Calu3 (cell line): ENCODE measurements at regions not wholly inside any gene's neighbourhood (a gene's known extent, or its start where the extent isn't known, plus 50 kb on each side); places are given as distances from the start of the nearest gene placed in this dataset.

Experiments
- BruUV-seq: library from RNA; stranded (reverse); fragments of 400-500 nt; replicated peaks from 2 replicates; lab custom pipeline; 2021; lab: Mats Ljungman, UMichigan
- CTCF ChIA-PET: fragments of 300-600 bp; sonication (Branson Sonifier 250); formaldehyde crosslinking; loops from one replicate; lab custom pipeline; 2022; ENCODE audit warnings: antibody characterized with exemption; lab: Charles Lee
- DNase-seq: peaks from one replicate; pipeline ENCODE4 v3.0.0; 2022
- H3K27ac Mint-ChIP-seq: one replicate; pipeline ENCODE4 v1.8.0; 2022; ENCODE audit warnings: mixed read lengths; ENCODE audit not compliant: unreplicated experiment
- H3K27me3 Mint-ChIP-seq: one replicate; pipeline ENCODE4 v1.8.0; 2022; ENCODE audit warnings: mixed read lengths; ENCODE audit not compliant: unreplicated experiment
- H3K36me3 Mint-ChIP-seq: one replicate; pipeline ENCODE4 v1.8.0; 2022; ENCODE audit warnings: mild to moderate bottlenecking, moderate library complexity, mixed read lengths; ENCODE audit not compliant: insufficient read depth, unreplicated experiment
- H3K4me1 Mint-ChIP-seq: one replicate; pipeline ENCODE4 v1.8.0; 2022; ENCODE audit warnings: mild to moderate bottlenecking, low read depth, mixed read lengths; ENCODE audit not compliant: unreplicated experiment
- H3K4me3 Mint-ChIP-seq: one replicate; pipeline ENCODE4 v1.8.0; 2022; ENCODE audit warnings: mild to moderate bottlenecking, low read depth, moderate library complexity, mixed read lengths; ENCODE audit not compliant: unreplicated experiment
- H3K9me3 Mint-ChIP-seq: one replicate; pipeline ENCODE4 v1.8.0; 2022; ENCODE audit warnings: low read depth, mixed read lengths; ENCODE audit not compliant: unreplicated experiment
- intact Hi-C: fragments of 100-400 bp; cut with micrococcal nuclease; formaldehyde crosslinking; loops from one replicate; pipeline ENCODE4 v1.10.0; 2022; ENCODE audit not compliant: unreplicated experiment
- TF ChIP-seq, protein P1 (sequence below): fragments of 200-600 bp; IDR thresholded peaks from one replicate; pipeline ENCODE4 v1.8.0; 2022; ENCODE audit warnings: antibody characterized with exemption; ENCODE audit not compliant: unreplicated experiment

DNA sequence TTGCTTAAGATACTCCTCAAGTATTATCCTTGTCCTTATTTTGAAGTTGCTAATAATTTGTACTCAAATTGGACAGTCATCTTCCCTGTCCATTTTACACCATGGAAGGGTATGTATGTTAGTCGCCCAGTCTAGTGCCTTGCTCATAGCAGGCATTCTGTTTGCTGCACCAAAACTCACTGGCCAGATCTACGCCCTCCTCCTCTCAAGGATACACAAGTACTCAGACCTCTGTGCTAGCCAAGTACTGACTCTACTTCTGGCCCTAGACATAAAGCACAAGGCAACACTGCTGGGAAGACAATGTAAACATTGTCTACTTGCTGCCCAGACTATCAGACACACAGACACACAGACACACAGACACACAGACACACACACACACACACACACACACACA, 57.7 kb downstream of the DNAAF9 start:
- no peaks in the 10 kb centered on the region for H3K4me1 Mint-ChIP-seq
- H3K9me3 Mint-ChIP-seq: no peaks in the 10 kb centered on the region
- no peaks in the 10 kb centered on the region for H3K27me3 Mint-ChIP-seq
- CTCF ChIA-PET: no interaction called here
- intact Hi-C loops: loop anchor here (10.0 kb wide), 1 partner anchor 195 kb away; no protein-coding TSS in a partner anchor
- DNase-seq: no peak
- TF ChIP-seq, protein P1, sequence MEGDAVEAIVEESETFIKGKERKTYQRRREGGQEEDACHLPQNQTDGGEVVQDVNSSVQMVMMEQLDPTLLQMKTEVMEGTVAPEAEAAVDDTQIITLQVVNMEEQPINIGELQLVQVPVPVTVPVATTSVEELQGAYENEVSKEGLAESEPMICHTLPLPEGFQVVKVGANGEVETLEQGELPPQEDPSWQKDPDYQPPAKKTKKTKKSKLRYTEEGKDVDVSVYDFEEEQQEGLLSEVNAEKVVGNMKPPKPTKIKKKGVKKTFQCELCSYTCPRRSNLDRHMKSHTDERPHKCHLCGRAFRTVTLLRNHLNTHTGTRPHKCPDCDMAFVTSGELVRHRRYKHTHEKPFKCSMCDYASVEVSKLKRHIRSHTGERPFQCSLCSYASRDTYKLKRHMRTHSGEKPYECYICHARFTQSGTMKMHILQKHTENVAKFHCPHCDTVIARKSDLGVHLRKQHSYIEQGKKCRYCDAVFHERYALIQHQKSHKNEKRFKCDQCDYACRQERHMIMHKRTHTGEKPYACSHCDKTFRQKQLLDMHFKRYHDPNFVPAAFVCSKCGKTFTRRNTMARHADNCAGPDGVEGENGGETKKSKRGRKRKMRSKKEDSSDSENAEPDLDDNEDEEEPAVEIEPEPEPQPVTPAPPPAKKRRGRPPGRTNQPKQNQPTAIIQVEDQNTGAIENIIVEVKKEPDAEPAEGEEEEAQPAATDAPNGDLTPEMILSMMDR: no peak
- H3K27ac Mint-ChIP-seq: no peak overlapping the region
- no TSS peak for BruUV-seq
- H3K4me3 Mint-ChIP-seq: no peak overlapping the region
- peaks cover 9% of the 10 kb centered on the region for H3K36me3 Mint-ChIP-seq

GRCh38 chr20:3342766-3343165, 64.7 kb downstream of the DNAAF9 start:
- no peaks in the 10 kb centered on the region for H3K9me3 Mint-ChIP-seq
- no peak overlapping the region for H3K4me3 Mint-ChIP-seq
- H3K27ac Mint-ChIP-seq: no peak overlapping the region
- no TSS peak for BruUV-seq
- CTCF ChIA-PET: no interaction called here
- H3K4me1 Mint-ChIP-seq: no peaks in the 10 kb centered on the region
- intact Hi-C loops: no loop called here
- TF ChIP-seq, protein P1: no peak
- H3K27me3 Mint-ChIP-seq: no peaks in the 10 kb centered on the region
- DNase-seq: no peak
- peaks cover 12% of the 10 kb centered on the region for H3K36me3 Mint-ChIP-seq

- Mint-ChIP-seq H3K4me3 (no peak overlapping the region), H3K9me3 (no peaks in the 10 kb centered on the region), H3K4me1 (no peaks in the 10 kb centered on the region), H3K27me3 (no peaks in the 10 kb centered on the region), H3K27ac (no peak overlapping the region), H3K36me3 (peaks cover 4% of the 10 kb centered on the region)
- CTCF ChIA-PET: no interaction called here
- TF ChIP-seq, protein P1: no peak
- no TSS peak for BruUV-seq
- DNase-seq: no peak
- intact Hi-C loops: no loop called here
These were observed 67.0 kb downstream of the DNAAF9 start for GRCh38 chr20:3340443-3340842.

- H3K9me3 Mint-ChIP-seq: no peaks in the 10 kb centered on the region
- no peaks in the 10 kb centered on the region for H3K4me1 Mint-ChIP-seq
- peaks cover 4% of the 10 kb centered on the region for H3K36me3 Mint-ChIP-seq
- TF ChIP-seq, protein P1: no peak
- no peak overlapping the region for H3K27ac Mint-ChIP-seq
- no peak for DNase-seq
- BruUV-seq: no TSS peak
- intact Hi-C loops: no loop called here
- CTCF ChIA-PET: no interaction called here
- no peaks in the 10 kb centered on the region for H3K27me3 Mint-ChIP-seq
- H3K4me3 Mint-ChIP-seq: no peak overlapping the region
These were observed 67.9 kb downstream of the DNAAF9 start for GRCh38 chr20:3339571-3339970.
